GM23338 (cell line): ENCODE measurements at regions not wholly inside any gene's neighbourhood (a gene's known extent, or its start where the extent isn't known, plus 50 kb on each side); places are given as distances from the start of the nearest gene placed in this dataset.

Experiments used
- ATAC-seq: fragments of 200-7000 bp; cut with Tn5 transposase; 3 replicates; pipeline ENCODE4 v1.9.1; 2020
- DNase-seq: peaks from one replicate; pipeline ENCODE4 v3.0.0-alpha.2; 2015; ENCODE audit warnings: low spot score
- H2AFZ ChIP-seq: fragments of 200-600 bp; sonication (generic); 2 replicates; pipeline ENCODE4 v1.8.0; 2016; ENCODE audit warnings: antibody characterized with exemption, mild to moderate bottlenecking, moderate library complexity
- H3F3A ChIP-seq: fragments of 200-600 bp; sonication (generic); replicated peaks from 2 replicates; pipeline ENCODE4 v1.8.0; 2017; ENCODE audit warnings: antibody characterized with exemption, mixed run types, low read depth
- H3K27ac ChIP-seq: fragments of 200-600 bp; sonication (generic); 2 replicates; pipeline ENCODE4 v1.6.1; 2016; ENCODE audit warnings: low read depth
- H3K27me3 ChIP-seq: fragments of 200-600 bp; sonication (generic); 2 replicates; pipeline ENCODE4 v1.8.0; 2016; ENCODE audit warnings: mild to moderate bottlenecking, mixed run types, moderate library complexity; ENCODE audit not compliant: insufficient read depth
- H3K36me3 ChIP-seq: fragments of 200-600 bp; sonication (generic); 2 replicates; pipeline ENCODE4 v1.8.0; 2016; ENCODE audit warnings: mild to moderate bottlenecking; ENCODE audit not compliant: insufficient read depth
- H3K4me1 ChIP-seq: fragments of 200-600 bp; sonication (generic); 2 replicates; pipeline ENCODE4 v1.8.0; 2016; ENCODE audit warnings: mild to moderate bottlenecking, moderate library complexity; ENCODE audit not compliant: insufficient read depth
- H3K4me2 ChIP-seq: fragments of 200-600 bp; sonication (generic); 2 replicates; pipeline ENCODE4 v1.7.1; 2017; ENCODE audit warnings: mixed run types
- H3K4me3 ChIP-seq: fragments of 200-600 bp; sonication (generic); 2 replicates; pipeline ENCODE4 v1.6.1; 2016; ENCODE audit warnings: mixed run types
- H3K79me2 ChIP-seq: fragments of 200-600 bp; sonication (generic); replicated peaks from 2 replicates; pipeline ENCODE4 v1.8.0; 2017; ENCODE audit warnings: mild to moderate bottlenecking; ENCODE audit not compliant: insufficient read depth
- H3K9me2 ChIP-seq: fragments of 200-600 bp; sonication (generic); 2 replicates; pipeline ENCODE4 v1.8.0; 2017; ENCODE audit not compliant: insufficient read depth
- H4K20me1 ChIP-seq: fragments of 200-600 bp; sonication (generic); replicated peaks from 2 replicates; pipeline ENCODE4 v1.8.0; 2017; ENCODE audit warnings: mild to moderate bottlenecking; ENCODE audit not compliant: insufficient read depth
- H3K27ac Mint-ChIP-seq: 2 replicates; pipeline ENCODE4 v1.8.0; 2020; ENCODE audit warnings: inconsistent platforms, mild to moderate bottlenecking, moderate library complexity, mixed read lengths
- H3K27me3 Mint-ChIP-seq: 3 replicates; pipeline ENCODE4 v1.8.0; 2022; ENCODE audit warnings: low read depth, mild to moderate bottlenecking, moderate library complexity, mixed read lengths, inconsistent platforms; ENCODE audit not compliant: insufficient read depth, poor library complexity
- H3K36me3 Mint-ChIP-seq: 3 replicates; pipeline ENCODE4 v1.8.0; 2021; ENCODE audit warnings: low read depth, mild to moderate bottlenecking, inconsistent platforms, moderate library complexity, mixed read lengths
- H3K4me1 Mint-ChIP-seq: 3 replicates; pipeline ENCODE4 v1.8.0; 2020; ENCODE audit warnings: mild to moderate bottlenecking, inconsistent platforms, mixed read lengths
- H3K4me3 Mint-ChIP-seq: 3 replicates; pipeline ENCODE4 v1.8.0; 2021; ENCODE audit warnings: moderate library complexity, mild to moderate bottlenecking, inconsistent platforms, mixed read lengths
- H3K9me3 Mint-ChIP-seq: 3 replicates; pipeline ENCODE4 v1.8.0; 2020; ENCODE audit warnings: moderate library complexity, mild to moderate bottlenecking, inconsistent platforms, mixed read lengths
- CREB1 ChIP-seq: fragments of 250-450 bp; sonication (Bioruptor Pico); IDR thresholded peaks from 2 replicates; pipeline ENCODE4 v1.5.0; 2020; ENCODE audit warnings: low read depth, mild to moderate bottlenecking, moderate library complexity
- CTCF ChIP-seq, 2 experiments: fragments of 200-600 bp in 1 of 2; sonication (generic) in 1 of 2; conservative IDR thresholded peaks; 2 replicates each; pipeline versions ENCODE4 v1.5.1 to v1.6.1; 2016 to 2017; ENCODE audit warnings: antibody characterized with exemption in 2 of 2, low read depth in 2 of 2, mild to moderate bottlenecking in 2 of 2, moderate library complexity in 1 of 2
- ETS1 ChIP-seq: IDR thresholded peaks from 2 replicates; pipeline ENCODE4 v1.6.1; 2016; ENCODE audit warnings: antibody characterized with exemption
- EZH2 ChIP-seq: fragments of 200-600 bp; sonication (generic); IDR thresholded peaks from one replicate; pipeline ENCODE4 v1.8.0; 2017; ENCODE audit warnings: antibody characterized with exemption, mild to moderate bottlenecking, low read depth; ENCODE audit not compliant: unreplicated experiment
- EZH2phosphoT487 ChIP-seq: fragments of 200-600 bp; sonication (generic); IDR thresholded peaks from one replicate; pipeline ENCODE4 v1.8.1; 2018; ENCODE audit warnings: antibody characterized with exemption; ENCODE audit not compliant: unreplicated experiment
- JUNB ChIP-seq: IDR thresholded peaks from one replicate; pipeline ENCODE4 v1.6.1; 2016; ENCODE audit warnings: antibody characterized with exemption; ENCODE audit not compliant: unreplicated experiment
- NANOG ChIP-seq: IDR thresholded peaks from 2 replicates; pipeline ENCODE4 v1.6.1; 2016; ENCODE audit warnings: antibody characterized with exemption, borderline replicate concordance
- POLR2AphosphoS5 ChIP-seq: IDR thresholded peaks from 2 replicates; pipeline ENCODE4 v1.6.1; 2016; ENCODE audit warnings: antibody characterized with exemption, low read depth
- REST ChIP-seq: IDR thresholded peaks from one replicate; pipeline ENCODE4 v1.6.1; 2018; ENCODE audit warnings: antibody characterized with exemption; ENCODE audit not compliant: unreplicated experiment
- ZNF114 ChIP-seq: fragments of 250-450 bp; sonication (Bioruptor Pico); IDR thresholded peaks from 2 replicates; pipeline ENCODE4 v1.5.0; 2020; ENCODE audit warnings: mild to moderate bottlenecking, moderate library complexity
- ZNF331 ChIP-seq: fragments of 250-450 bp; sonication (Bioruptor Pico); IDR thresholded peaks from 2 replicates; pipeline ENCODE4 v1.5.0; 2020; ENCODE audit warnings: low read depth, mild to moderate bottlenecking, moderate library complexity

- Histone ChIP-seq H2AFZ (peak overlapping the region; percentile 83), H4K20me1 (no peaks in the 10 kb centered on the region), H3K27ac (no peak overlapping the region), H3K4me1 (0 out of 2 replicates have a peak, but pooled peaks cover 4% of the 10 kb centered on the region), H3K4me2 (no peak overlapping the region), H3K79me2 (no peaks in the 10 kb centered on the region), H3K27me3 (no peaks in the 10 kb centered on the region), H3K4me3 (no peak overlapping the region), H3K36me3 (no peaks in the 10 kb centered on the region), H3F3A (no peaks in the 10 kb centered on the region), H3K9me2 (peaks cover 14% of the 10 kb centered on the region; the same call in 1 of the 2 replicates)
- no peaks in the 10 kb centered on the region; the same call in 2 of the 3 replicates for H3K36me3 Mint-ChIP-seq
- no peak for TF ChIP-seq REST
- no peak for TF ChIP-seq ZNF114
- peaks cover 5% of the 10 kb centered on the region for H3K9me3 Mint-ChIP-seq
- H3K27me3 Mint-ChIP-seq, result no peaks in the 10 kb centered on the region
- ATAC-seq (no peak), DNase-seq (peak; percentile 26)
- H3K4me3 Mint-ChIP-seq, result no peak overlapping the region
- peaks cover 4% of the 10 kb centered on the region; the same call in 1 of the 3 replicates for H3K4me1 Mint-ChIP-seq
- H3K27ac Mint-ChIP-seq, result no peak overlapping the region
These were observed 322.5 kb upstream of the ZNF507 start for GRCh38 chr19:32022731-32023563.

GRCh38 chr19:32023564-32023832 is 321.9 kb upstream of the ZNF507 start:
- no peak for ATAC-seq
- Histone ChIP-seq H3K4me2 (no peak overlapping the region), H3K4me3 (no peak overlapping the region), H2AFZ (peak overlapping the region; percentile 83; the same call in 1 of the 2 replicates), H3K4me1 (no peaks in the 10 kb centered on the region), H3K27me3 (no peaks in the 10 kb centered on the region), H3F3A (no peaks in the 10 kb centered on the region), H3K9me2 (peaks cover 20% of the 10 kb centered on the region; the same call in 1 of the 2 replicates), H4K20me1 (no peaks in the 10 kb centered on the region), H3K27ac (no peak overlapping the region), H3K79me2 (no peaks in the 10 kb centered on the region), H3K36me3 (no peaks in the 10 kb centered on the region)
- Mint-ChIP-seq H3K36me3 (no peaks in the 10 kb centered on the region; the same call in 2 of the 3 replicates), H3K9me3 (peaks cover 5% of the 10 kb centered on the region), H3K27me3 (no peaks in the 10 kb centered on the region), H3K27ac (no peak overlapping the region), H3K4me1 (no peaks in the 10 kb centered on the region), H3K4me3 (no peak overlapping the region)
- DNase-seq, result no peak
- TF ChIP-seq REST, result no peak
- TF ChIP-seq EZH2, result no peak
- no peak for TF ChIP-seq JUNB
- TF ChIP-seq EZH2phosphoT487, result no peak
- TF ChIP-seq CTCF (conservative IDR thresholded peaks at IDR 0.05; ENCODE audit: low read depth in 2 of 2), result no peak
- no peak for TF ChIP-seq ETS1
- no peak for TF ChIP-seq ZNF114
- no peak for TF ChIP-seq ZNF331 (CRISPR knock-in tag)
- no peak for TF ChIP-seq POLR2AphosphoS5
- TF ChIP-seq CREB1, result no peak
- TF ChIP-seq NANOG, result no peak
